Ishikawa (cell line): ENCODE measurements at regions not wholly inside any gene's neighbourhood (a gene's known extent, or its start where the extent isn't known, plus 50 kb on each side); places are given as distances from the start of the nearest gene placed in this dataset.

Experiments used
- CEBPB ChIP-seq: IDR thresholded peaks from 2 replicates; pipeline ENCODE4 v1.6.1; 2012
- CREB1 ChIP-seq: IDR thresholded peaks from 2 replicates; pipeline ENCODE4 v1.6.1; 2012; ENCODE audit warnings: low read depth
- EGR1 ChIP-seq: IDR thresholded peaks from 2 replicates; pipeline ENCODE4 v1.6.1; 2012
- EP300 ChIP-seq: IDR thresholded peaks from 2 replicates; pipeline ENCODE4 v1.6.1; 2012; ENCODE audit warnings: borderline replicate concordance
- FOXM1 ChIP-seq: IDR thresholded peaks from 2 replicates; pipeline ENCODE4 v1.6.1; 2012; ENCODE audit warnings: low read depth, borderline replicate concordance
- MAX ChIP-seq: IDR thresholded peaks from 2 replicates; pipeline ENCODE4 v1.6.1; 2012
- RAD21 ChIP-seq: IDR thresholded peaks from 2 replicates; pipeline ENCODE4 v1.6.1; 2012; ENCODE audit warnings: low read depth
- REST ChIP-seq: IDR thresholded peaks from 2 replicates; pipeline ENCODE4 v1.6.1; 2012; ENCODE audit warnings: low read depth, mild to moderate bottlenecking
- TAF1 ChIP-seq: IDR thresholded peaks from 2 replicates; pipeline ENCODE4 v1.6.1; 2012; ENCODE audit warnings: low read depth, mild to moderate bottlenecking
- TCF12 ChIP-seq: IDR thresholded peaks from 2 replicates; pipeline ENCODE4 v1.6.1; 2012; ENCODE audit warnings: low read depth
- TEAD4 ChIP-seq: IDR thresholded peaks from 2 replicates; pipeline ENCODE4 v1.6.1; 2012
- USF1 ChIP-seq: IDR thresholded peaks from 2 replicates; pipeline ENCODE4 v1.6.1; 2012
- YY1 ChIP-seq: IDR thresholded peaks from 2 replicates; pipeline ENCODE4 v1.6.1; 2012; ENCODE audit warnings: low read depth
- ZBTB7A ChIP-seq: IDR thresholded peaks from 2 replicates; pipeline ENCODE4 v1.6.1; 2012; ENCODE audit warnings: low read depth

- TF ChIP-seq TAF1 (no peak), YY1 (no peak), EP300 (no peak), CREB1 (no peak), REST (peak; percentile 71), FOXM1 (no peak), USF1 (no peak), EGR1 (no peak), RAD21 (no peak), MAX (no peak), CEBPB (no peak), ZBTB7A (no peak), TEAD4 (no peak), TCF12 (no peak)
These were observed 378.3 kb upstream of the SALL3 start for GRCh38 chr18:78601349-78601748.
